Cardiac fibroblast (primary cell): ENCODE measurements at regions not wholly inside any gene's neighbourhood (a gene's known extent, or its start where the extent isn't known, plus 50 kb on each side); places are given as distances from the start of the nearest gene placed in this dataset.

ENCODE experiments used
- DNase-seq, 2 donors: peaks; one replicate each; pipeline versions ENCODE4 v3.0.0 to v3.0.0-alpha.2; 2010; ENCODE audit warnings: low read depth in 2 of 2
- H3K4me3 ChIP-seq, 2 donors: replicated peaks in 1 of 2; 1 replicate in 1 of 2; 2 replicates in 1 of 2; pipeline ENCODE4 v1.5.1; 2011; ENCODE audit warnings: low read depth in 2 of 2, low read length in 2 of 2, mild to moderate bottlenecking in 2 of 2, moderate library complexity in 1 of 2
- CTCF ChIP-seq: IDR thresholded peaks from one replicate; pipeline ENCODE4 v1.5.1; 2011; ENCODE audit warnings: low read depth, mild to moderate bottlenecking, low read length, inconsistent platforms

GRCh38 chr17:62875296-62875695 is 67.2 kb upstream of the MARCHF10 start:
- no peak for TF ChIP-seq CTCF
- DNase-seq = no peak
- no peak overlapping the region for H3K4me3 ChIP-seq

GRCh38 chr17:62871291-62871690 is 63.2 kb upstream of the MARCHF10 start:
- no peak overlapping the region for H3K4me3 ChIP-seq
- TF ChIP-seq CTCF = no peak
- DNase-seq = no peak

- DNase-seq = no peak
- H3K4me3 ChIP-seq = no peak overlapping the region
- no peak for TF ChIP-seq CTCF
Measured at GRCh38 chr17:62870552-62870971, 62.4 kb upstream of the MARCHF10 start.

GRCh38 chr17:62870030-62870541 is 62.0 kb upstream of the MARCHF10 start:
- no peak for TF ChIP-seq CTCF
- DNase-seq = peak; percentile 75 to 94
- no peak overlapping the region for H3K4me3 ChIP-seq

GRCh38 chr17:62868723-62869122 is 60.6 kb upstream of the MARCHF10 start:
- no peak overlapping the region for H3K4me3 ChIP-seq
- no peak for DNase-seq
- no peak for TF ChIP-seq CTCF

GRCh38 chr17:62868008-62868407 is 59.9 kb upstream of the MARCHF10 start:
- TF ChIP-seq CTCF = no peak

GRCh38 chr17:62867303-62867702 is 59.2 kb upstream of the MARCHF10 start:
- no peak for DNase-seq
- no peak for TF ChIP-seq CTCF
- no peak overlapping the region for H3K4me3 ChIP-seq

More at GRCh38 chr17:62868008-62868407, 59.9 kb upstream of the MARCHF10 start:
- DNase-seq = no peak
- no peak overlapping the region for H3K4me3 ChIP-seq
